ENCODE measurements at regions not wholly inside any gene's neighbourhood (a gene's known extent, or its start where the extent isn't known, plus 50 kb on each side); places are given as distances from the start of the nearest gene placed in this dataset.
"Not testable (repeated sequence)": the region's sequence is repeated elsewhere in the genome, so short reads cannot be mapped to it uniquely, and the experiment has no call there.

DNA sequence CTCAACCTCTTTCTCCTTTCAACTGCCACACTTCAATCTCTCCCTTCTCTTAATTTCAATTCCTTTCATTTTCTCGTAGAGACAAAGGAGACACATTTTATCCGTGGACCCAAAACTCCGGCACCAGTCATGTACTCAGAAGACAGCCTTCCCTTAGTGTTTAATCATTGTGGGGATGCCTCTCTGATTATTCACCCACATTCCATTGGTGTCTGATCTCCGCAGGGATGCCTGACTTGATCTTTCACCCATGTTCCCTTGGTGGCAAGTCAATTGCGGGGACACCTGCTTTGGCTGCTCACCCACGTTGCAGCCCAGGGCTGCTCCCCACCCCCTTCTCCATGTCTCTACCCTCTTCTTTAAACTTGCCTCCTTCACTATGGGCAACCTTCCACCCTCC, 103.5 kb upstream of the PLSCR4 start:
- TF ChIP-seq CTCF, POLR2A (IDR thresholded peaks at IDR 0.05): not testable (repeated sequence)
